Activated CD8-positive, alpha-beta T cell treated with anti-CD3 and anti-CD28 coated beads for 36 hours (primary cell): ENCODE measurements at regions not wholly inside any gene's neighbourhood (a gene's known extent, or its start where the extent isn't known, plus 50 kb on each side); places are given as distances from the start of the nearest gene placed in this dataset.
"Not testable (repeated sequence)": the region's sequence is repeated elsewhere in the genome, so short reads cannot be mapped to it uniquely, and the experiment has no call there.

Source experiments
- ATAC-seq: fragments of 200-7000 bp; cut with Tn5 transposase; one replicate; pipeline ENCODE4 v1.10.0; 2021; ENCODE audit warnings: mild to moderate bottlenecking, moderate library complexity
- CTCF ChIA-PET: fragments of 350-600 bp; sonication (Branson Sonifier 250); formaldehyde crosslinking; loops from one replicate; lab custom pipeline; 2021; ENCODE audit warnings: antibody characterized with exemption; lab: Charles Lee
- POLR2A ChIA-PET: fragments of 350-600 bp; sonication (Branson Sonifier 250); formaldehyde crosslinking; loops from one replicate; lab custom pipeline; 2021; ENCODE audit warnings: antibody characterized with exemption; lab: Charles Lee
- DNase-seq: peaks from one replicate; pipeline ENCODE4 v3.0.0-alpha.2; 2020
- H3K27ac Mint-ChIP-seq: one replicate; pipeline ENCODE4 v1.8.0; 2021; ENCODE audit warnings: mild to moderate bottlenecking, mixed read lengths
- H3K27me3 Mint-ChIP-seq: one replicate; pipeline ENCODE4 v1.8.0; 2021; ENCODE audit warnings: mixed read lengths
- H3K36me3 Mint-ChIP-seq: one replicate; pipeline ENCODE4 v1.8.0; 2021; ENCODE audit warnings: low read depth, mixed read lengths
- H3K4me1 Mint-ChIP-seq: one replicate; pipeline ENCODE4 v1.8.0; 2021; ENCODE audit warnings: low read depth, mixed read lengths
- H3K4me3 Mint-ChIP-seq: one replicate; pipeline ENCODE4 v1.8.0; 2021; ENCODE audit warnings: mild to moderate bottlenecking, moderate library complexity, mixed read lengths
- H3K9me3 Mint-ChIP-seq: one replicate; pipeline ENCODE4 v1.8.0; 2021; ENCODE audit warnings: mixed read lengths
- intact Hi-C: fragments of 100-400 bp; cut with micrococcal nuclease; formaldehyde crosslinking; loops from one replicate; pipeline ENCODE4 v1.10.0; 2022
- TF ChIP-seq, protein P1 (sequence below): fragments of 200-600 bp; IDR thresholded peaks from one replicate; pipeline ENCODE4 v1.8.0; 2022; ENCODE audit warnings: antibody characterized with exemption, mild to moderate bottlenecking

DNA sequence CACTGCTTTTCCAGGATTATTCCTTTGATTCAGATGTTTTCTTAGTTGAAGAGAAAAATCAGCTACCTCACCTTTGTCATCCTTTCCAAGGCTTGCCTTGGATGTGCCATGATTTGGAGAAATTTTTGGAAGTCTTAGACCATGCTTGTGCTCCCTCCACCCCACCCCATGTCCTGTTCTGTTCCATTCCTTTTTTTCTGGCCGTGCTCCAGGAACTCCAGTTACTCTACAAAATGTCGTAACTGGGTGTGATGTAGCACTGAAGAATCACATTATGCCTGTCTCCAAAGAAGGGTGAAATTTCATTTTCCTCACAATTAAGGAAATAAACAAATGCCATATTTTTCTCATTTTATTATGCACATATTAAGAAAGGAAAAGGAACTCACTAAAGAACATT lies 217.8 kb upstream of the ZRANB2 start:
- Mint-ChIP-seq H3K36me3 (no peaks in the 10 kb centered on the region), H3K4me1 (no peaks in the 10 kb centered on the region), H3K4me3 (no peak overlapping the region), H3K9me3 (peaks cover 2% of the 10 kb centered on the region), H3K27ac (no peak overlapping the region), H3K27me3 (no peaks in the 10 kb centered on the region)
- ATAC-seq (no peak), DNase-seq (no peak)
- intact Hi-C loops: no loop called here
- TF ChIP-seq, protein P1, sequence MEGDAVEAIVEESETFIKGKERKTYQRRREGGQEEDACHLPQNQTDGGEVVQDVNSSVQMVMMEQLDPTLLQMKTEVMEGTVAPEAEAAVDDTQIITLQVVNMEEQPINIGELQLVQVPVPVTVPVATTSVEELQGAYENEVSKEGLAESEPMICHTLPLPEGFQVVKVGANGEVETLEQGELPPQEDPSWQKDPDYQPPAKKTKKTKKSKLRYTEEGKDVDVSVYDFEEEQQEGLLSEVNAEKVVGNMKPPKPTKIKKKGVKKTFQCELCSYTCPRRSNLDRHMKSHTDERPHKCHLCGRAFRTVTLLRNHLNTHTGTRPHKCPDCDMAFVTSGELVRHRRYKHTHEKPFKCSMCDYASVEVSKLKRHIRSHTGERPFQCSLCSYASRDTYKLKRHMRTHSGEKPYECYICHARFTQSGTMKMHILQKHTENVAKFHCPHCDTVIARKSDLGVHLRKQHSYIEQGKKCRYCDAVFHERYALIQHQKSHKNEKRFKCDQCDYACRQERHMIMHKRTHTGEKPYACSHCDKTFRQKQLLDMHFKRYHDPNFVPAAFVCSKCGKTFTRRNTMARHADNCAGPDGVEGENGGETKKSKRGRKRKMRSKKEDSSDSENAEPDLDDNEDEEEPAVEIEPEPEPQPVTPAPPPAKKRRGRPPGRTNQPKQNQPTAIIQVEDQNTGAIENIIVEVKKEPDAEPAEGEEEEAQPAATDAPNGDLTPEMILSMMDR: no peak
- POLR2A ChIA-PET: no interaction called here
- CTCF ChIA-PET: no interaction called here

- no peak for ATAC-seq
- TF ChIP-seq, protein P1: no peak
- intact Hi-C loops: no loop called here
- ChIA-PET CTCF (no interaction called here), POLR2A (no interaction called here)
- Mint-ChIP-seq H3K4me1 (no peaks in the 10 kb centered on the region), H3K4me3 (no peak overlapping the region), H3K9me3 (peaks cover 2% of the 10 kb centered on the region), H3K27ac (no peak overlapping the region), H3K36me3 (no peaks in the 10 kb centered on the region), H3K27me3 (no peaks in the 10 kb centered on the region)
- no peak for DNase-seq
Observed at GRCh38 chr1:71296551-71297134, 215.8 kb upstream of the ZRANB2 start.

DNA sequence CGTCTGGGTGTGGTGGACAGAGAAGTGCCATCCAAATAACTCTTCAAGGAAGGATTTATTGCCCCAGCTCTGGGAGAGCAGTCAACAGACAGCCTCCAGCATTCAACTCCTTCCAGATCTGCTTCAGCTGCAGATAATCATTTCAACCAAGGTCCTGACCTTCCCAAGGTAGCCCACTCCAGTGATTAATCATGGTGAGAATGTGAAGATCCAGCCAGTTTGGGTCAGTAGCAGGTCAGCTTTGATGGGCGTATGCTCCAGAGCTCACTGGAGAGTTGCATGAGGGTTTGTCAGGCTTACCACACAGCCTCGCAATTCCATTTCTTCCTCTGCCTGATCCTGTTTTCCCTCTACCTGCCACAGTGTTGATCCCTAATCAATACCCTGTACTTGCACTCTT lies 214.5 kb upstream of the ZRANB2 start:
- Mint-ChIP-seq H3K27ac (no peak overlapping the region), H3K27me3 (no peaks in the 10 kb centered on the region), H3K9me3 (peaks cover 2% of the 10 kb centered on the region), H3K4me1 (no peaks in the 10 kb centered on the region), H3K4me3 (no peak overlapping the region), H3K36me3 (no peaks in the 10 kb centered on the region)
- ChIA-PET CTCF (interaction anchor here (1.1 kb wide), 1 partner anchor 15 kb away, joined by 3 read pairs; no protein-coding TSS in a partner anchor), POLR2A (no interaction called here)
- no peak for DNase-seq
- no peak for ATAC-seq
- intact Hi-C loops: no loop called here
- TF ChIP-seq, protein P1: no peak

DNA sequence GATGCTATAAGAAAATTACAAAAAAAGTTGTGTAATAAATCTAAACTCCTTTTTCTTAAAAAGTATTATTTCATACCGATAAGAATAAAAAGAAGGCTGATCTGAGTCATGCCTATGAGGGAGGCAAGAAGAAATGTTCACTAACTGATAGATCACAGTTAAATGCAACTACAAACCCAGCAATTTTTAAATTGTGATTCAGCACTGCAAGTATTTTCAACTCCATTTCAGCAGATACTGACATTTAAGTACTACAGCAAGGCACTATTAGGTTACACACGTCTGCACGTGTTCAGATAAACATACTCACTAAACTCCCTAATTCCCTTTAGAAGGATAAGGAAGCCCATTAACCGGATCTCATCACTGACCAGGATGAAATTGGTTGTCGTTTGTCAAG lies 213.3 kb upstream of the ZRANB2 start:
- Mint-ChIP-seq H3K4me1 (no peaks in the 10 kb centered on the region), H3K27me3 (no peaks in the 10 kb centered on the region), H3K36me3 (no peaks in the 10 kb centered on the region), H3K27ac (no peak overlapping the region), H3K9me3 (peaks cover 4% of the 10 kb centered on the region), H3K4me3 (no peak overlapping the region)
- CTCF ChIA-PET: no interaction called here
- DNase-seq (no peak), ATAC-seq (no peak)
- POLR2A ChIA-PET: no interaction called here
- intact Hi-C loops: no loop called here
- TF ChIP-seq, protein P1: no peak

GRCh38 chr1:71292203-71292602 lies 211.4 kb upstream of the ZRANB2 start:
- no peaks in the 10 kb centered on the region for H3K27me3 Mint-ChIP-seq
- intact Hi-C loops: no loop called here
- POLR2A ChIA-PET: no interaction called here
- peaks cover 4% of the 10 kb centered on the region for H3K9me3 Mint-ChIP-seq
- ATAC-seq (no peak), DNase-seq (no peak)
- H3K36me3 Mint-ChIP-seq: no peaks in the 10 kb centered on the region
- H3K4me1 Mint-ChIP-seq: no peaks in the 10 kb centered on the region
- H3K27ac Mint-ChIP-seq: no peak overlapping the region
- CTCF ChIA-PET: no interaction called here
- TF ChIP-seq, protein P1: no peak
- H3K4me3 Mint-ChIP-seq: no peak overlapping the region

GRCh38 chr1:71290506-71291237 lies 209.8 kb upstream of the ZRANB2 start:
- intact Hi-C loops, CTCF ChIA-PET, H3K27ac Mint-ChIP-seq, H3K36me3 Mint-ChIP-seq, H3K27me3 Mint-ChIP-seq, H3K4me3 Mint-ChIP-seq, DNase-seq, H3K9me3 Mint-ChIP-seq, POLR2A ChIA-PET, ATAC-seq, H3K4me1 Mint-ChIP-seq: not testable (repeated sequence)
